Activated T-helper 2 cell treated with anti-CD3 and anti-CD28 coated beads, Interferon-gamma antibody, Interleukin-2, Interleukin-4, amounts not matched to agents 10 μg/mL and 5 μg/mL and 100 μg/mL, durations not matched to agents 14 hours and 24 hours and 36 hours (primary cell): ENCODE measurements at regions not wholly inside any gene's neighbourhood (a gene's known extent, or its start where the extent isn't known, plus 50 kb on each side); places are given as distances from the start of the nearest gene placed in this dataset.

ENCODE experiments used
- DNase-seq: peaks from one replicate; pipeline ENCODE4 v3.0.0; 2021; ENCODE audit warnings: low spot score
- H3K27ac Mint-ChIP-seq: one replicate; pipeline ENCODE4 v1.8.0; 2021; ENCODE audit warnings: mixed read lengths
- H3K27me3 Mint-ChIP-seq: one replicate; pipeline ENCODE4 v1.8.0; 2021; ENCODE audit warnings: low read depth, mixed read lengths
- H3K36me3 Mint-ChIP-seq: one replicate; pipeline ENCODE4 v1.8.0; 2021; ENCODE audit warnings: low read depth, mixed read lengths
- H3K4me1 Mint-ChIP-seq: one replicate; pipeline ENCODE4 v1.8.0; 2021; ENCODE audit warnings: low read depth, mixed read lengths
- H3K4me3 Mint-ChIP-seq: one replicate; pipeline ENCODE4 v1.8.0; 2021; ENCODE audit warnings: low read depth, mild to moderate bottlenecking, moderate library complexity, mixed read lengths
- H3K9me3 Mint-ChIP-seq: one replicate; pipeline ENCODE4 v1.8.0; 2021; ENCODE audit warnings: mixed read lengths
- intact Hi-C: fragments of 100-400 bp; cut with micrococcal nuclease; formaldehyde crosslinking; loops from one replicate; pipeline ENCODE4 v1.15.1; 2023

GRCh38 chrX:46317163-46317562 lies 228.1 kb downstream of the ZNF674 start:
- intact Hi-C loops: no loop called here
- no peaks in the 10 kb centered on the region for H3K36me3 Mint-ChIP-seq
- no peak overlapping the region for H3K27ac Mint-ChIP-seq
- H3K9me3 Mint-ChIP-seq: no peaks in the 10 kb centered on the region
- H3K27me3 Mint-ChIP-seq: no peaks in the 10 kb centered on the region
- no peak overlapping the region for H3K4me3 Mint-ChIP-seq
- no peak for DNase-seq
- peaks cover 38% of the 10 kb centered on the region for H3K4me1 Mint-ChIP-seq

GRCh38 chrX:46311581-46312120 lies 233.6 kb downstream of the ZNF674 start:
- Mint-ChIP-seq H3K9me3 (no peaks in the 10 kb centered on the region), H3K4me1 (peaks cover 9% of the 10 kb centered on the region), H3K27ac (no peak overlapping the region), H3K4me3 (no peak overlapping the region), H3K27me3 (no peaks in the 10 kb centered on the region), H3K36me3 (no peaks in the 10 kb centered on the region)
- intact Hi-C loops: loop anchor here (5.0 kb wide), 1 partner anchor 66 kb away; no protein-coding TSS in a partner anchor
- no peak for DNase-seq

- peaks cover 4% of the 10 kb centered on the region for H3K9me3 Mint-ChIP-seq
- peaks cover 9% of the 10 kb centered on the region for H3K4me1 Mint-ChIP-seq
- no peak overlapping the region for H3K4me3 Mint-ChIP-seq
- no peak overlapping the region for H3K27ac Mint-ChIP-seq
- no peaks in the 10 kb centered on the region for H3K36me3 Mint-ChIP-seq
- intact Hi-C loops: loop anchor here (5.0 kb wide), 1 partner anchor 66 kb away; no protein-coding TSS in a partner anchor
- no peak for DNase-seq
- no peaks in the 10 kb centered on the region for H3K27me3 Mint-ChIP-seq
These were observed 234.3 kb downstream of the ZNF674 start for GRCh38 chrX:46310815-46311497.

- Mint-ChIP-seq H3K9me3 (peaks cover 21% of the 10 kb centered on the region), H3K4me1 (peaks cover 9% of the 10 kb centered on the region)
These were observed 237.1 kb downstream of the ZNF674 start for GRCh38 chrX:46308110-46308509.

GRCh38 chrX:46306103-46306502 lies 239.1 kb downstream of the ZNF674 start:
- Mint-ChIP-seq H3K36me3 (no peaks in the 10 kb centered on the region), H3K4me3 (no peak overlapping the region), H3K27me3 (peaks cover 1% of the 10 kb centered on the region), H3K27ac (no peak overlapping the region), H3K9me3 (peaks cover 21% of the 10 kb centered on the region), H3K4me1 (peaks cover 7% of the 10 kb centered on the region)
- DNase-seq: no peak
- intact Hi-C loops: no loop called here

More at GRCh38 chrX:46308110-46308509, 237.1 kb downstream of the ZNF674 start:
- intact Hi-C loops: no loop called here
- H3K36me3 Mint-ChIP-seq: no peaks in the 10 kb centered on the region
- no peak overlapping the region for H3K27ac Mint-ChIP-seq
- H3K4me3 Mint-ChIP-seq: no peak overlapping the region
- H3K27me3 Mint-ChIP-seq: no peaks in the 10 kb centered on the region
- no peak for DNase-seq

GRCh38 chrX:46305431-46305830 lies 239.8 kb downstream of the ZNF674 start:
- intact Hi-C loops: no loop called here
- peaks cover 21% of the 10 kb centered on the region for H3K9me3 Mint-ChIP-seq
- H3K27ac Mint-ChIP-seq: no peak overlapping the region
- H3K27me3 Mint-ChIP-seq: peaks cover 1% of the 10 kb centered on the region
- DNase-seq: no peak
- no peak overlapping the region for H3K4me3 Mint-ChIP-seq
- H3K4me1 Mint-ChIP-seq: peaks cover 2% of the 10 kb centered on the region
- no peaks in the 10 kb centered on the region for H3K36me3 Mint-ChIP-seq

- no peak for DNase-seq
- Mint-ChIP-seq H3K9me3 (peaks cover 21% of the 10 kb centered on the region), H3K4me3 (no peak overlapping the region)
These were observed 243.3 kb downstream of the ZNF674 start for GRCh38 chrX:46301903-46302302.

GRCh38 chrX:46298821-46299220 lies 246.4 kb downstream of the ZNF674 start:
- no peaks in the 10 kb centered on the region for H3K36me3 Mint-ChIP-seq
- intact Hi-C loops: no loop called here
- DNase-seq: no peak
- peaks cover 1% of the 10 kb centered on the region for H3K27me3 Mint-ChIP-seq
- H3K27ac Mint-ChIP-seq: no peak overlapping the region
- no peaks in the 10 kb centered on the region for H3K4me1 Mint-ChIP-seq
- H3K9me3 Mint-ChIP-seq: no peaks in the 10 kb centered on the region
- no peak overlapping the region for H3K4me3 Mint-ChIP-seq

More at GRCh38 chrX:46301903-46302302, 243.3 kb downstream of the ZNF674 start:
- no peaks in the 10 kb centered on the region for H3K36me3 Mint-ChIP-seq
- H3K27me3 Mint-ChIP-seq: peaks cover 1% of the 10 kb centered on the region
- no peaks in the 10 kb centered on the region for H3K4me1 Mint-ChIP-seq
- intact Hi-C loops: no loop called here
- no peak overlapping the region for H3K27ac Mint-ChIP-seq

GRCh38 chrX:46295963-46296362 lies 249.3 kb downstream of the ZNF674 start:
- H3K9me3 Mint-ChIP-seq: no peaks in the 10 kb centered on the region
- no peak overlapping the region for H3K4me3 Mint-ChIP-seq
- H3K27ac Mint-ChIP-seq: no peak overlapping the region
- no peaks in the 10 kb centered on the region for H3K36me3 Mint-ChIP-seq
- no peaks in the 10 kb centered on the region for H3K4me1 Mint-ChIP-seq
- no peak for DNase-seq
- intact Hi-C loops: no loop called here
- H3K27me3 Mint-ChIP-seq: no peaks in the 10 kb centered on the region

GRCh38 chrX:46294234-46294633 lies 251.0 kb downstream of the ZNF674 start:
- no peaks in the 10 kb centered on the region for H3K27me3 Mint-ChIP-seq
- H3K27ac Mint-ChIP-seq: no peak overlapping the region
- H3K4me1 Mint-ChIP-seq: no peaks in the 10 kb centered on the region
- no peak overlapping the region for H3K4me3 Mint-ChIP-seq
- intact Hi-C loops: no loop called here
- no peak for DNase-seq
- no peaks in the 10 kb centered on the region for H3K36me3 Mint-ChIP-seq
- H3K9me3 Mint-ChIP-seq: no peaks in the 10 kb centered on the region

GRCh38 chrX:46279925-46280313 lies 265.3 kb downstream of the ZNF674 start:
- H3K9me3 Mint-ChIP-seq: no peaks in the 10 kb centered on the region
- intact Hi-C loops: loop anchor here (2.0 kb wide), 2 partner anchors 41 to 569 kb away; no protein-coding TSS in a partner anchor
- H3K4me3 Mint-ChIP-seq: no peak overlapping the region
- H3K4me1 Mint-ChIP-seq: peaks cover 21% of the 10 kb centered on the region
- DNase-seq: no peak
- H3K36me3 Mint-ChIP-seq: no peaks in the 10 kb centered on the region
- H3K27me3 Mint-ChIP-seq: no peaks in the 10 kb centered on the region
- peak overlapping the region; percentile 90 for H3K27ac Mint-ChIP-seq

- Mint-ChIP-seq H3K36me3 (no peaks in the 10 kb centered on the region), H3K9me3 (no peaks in the 10 kb centered on the region), H3K4me3 (peak overlapping the region; percentile 51), H3K27me3 (no peaks in the 10 kb centered on the region), H3K4me1 (peaks cover 21% of the 10 kb centered on the region), H3K27ac (peak overlapping the region; percentile 90)
- intact Hi-C loops: loop anchor here (2.0 kb wide), 2 partner anchors 41 to 569 kb away; no protein-coding TSS in a partner anchor
- peak; percentile 8 for DNase-seq
These were observed 265.9 kb downstream of the ZNF674 start for GRCh38 chrX:46279214-46279924.

- Mint-ChIP-seq H3K9me3 (peaks cover 7% of the 10 kb centered on the region), H3K4me3 (no peak overlapping the region)
These were observed 266.6 kb downstream of the ZNF674 start for GRCh38 chrX:46278572-46278971.

More at GRCh38 chrX:46278572-46278971, 266.6 kb downstream of the ZNF674 start:
- Mint-ChIP-seq H3K36me3 (no peaks in the 10 kb centered on the region), H3K27ac (peak overlapping the region; percentile 90), H3K4me1 (peaks cover 21% of the 10 kb centered on the region), H3K27me3 (no peaks in the 10 kb centered on the region)
- intact Hi-C loops: loop anchor here (2.0 kb wide), 2 partner anchors 42 to 568 kb away; no protein-coding TSS in a partner anchor
- DNase-seq: no peak
